GM23248 (cell line): ENCODE measurements at regions not wholly inside any gene's neighbourhood (a gene's known extent, or its start where the extent isn't known, plus 50 kb on each side); places are given as distances from the start of the nearest gene placed in this dataset.

ENCODE experiments used
- EZH2 ChIP-seq: fragments of 200-600 bp; sonication (generic); IDR thresholded peaks from 2 replicates; pipeline ENCODE4 v1.6.1; 2018; ENCODE audit warnings: antibody characterized with exemption, mild to moderate bottlenecking; ENCODE audit not compliant: insufficient read depth, poor library complexity, severe bottlenecking
- EZH2phosphoT487 ChIP-seq: fragments of 200-600 bp; sonication (generic); IDR thresholded peaks from 2 replicates; pipeline ENCODE4 v1.6.1; 2018; ENCODE audit warnings: antibody characterized with exemption, moderate library complexity, mild to moderate bottlenecking, low read depth; ENCODE audit not compliant: insufficient read depth

- TF ChIP-seq EZH2 (no peak), EZH2phosphoT487 (no peak)
Measured at GRCh38 chr14:58825606-58826005, 187.8 kb downstream of the DACT1 start.
